Chondrocyte (in vitro differentiated cells): ENCODE measurements at regions not wholly inside any gene's neighbourhood (a gene's known extent, or its start where the extent isn't known, plus 50 kb on each side); places are given as distances from the start of the nearest gene placed in this dataset.

ENCODE experiments used
- DNase-seq: peaks from one replicate; pipeline ENCODE4 v3.0.0; 2021; ENCODE audit warnings: mixed read lengths, low spot score
- H3K27ac Mint-ChIP-seq: one replicate; pipeline ENCODE4 v1.8.0; 2021; ENCODE audit warnings: mild to moderate bottlenecking, moderate library complexity, mixed read lengths; ENCODE audit not compliant: unreplicated experiment
- H3K27me3 Mint-ChIP-seq: 2 replicates; pipeline ENCODE4 v1.8.0; 2021; ENCODE audit warnings: low read depth, mixed read lengths
- H3K36me3 Mint-ChIP-seq: 2 replicates; pipeline ENCODE4 v1.8.0; 2021; ENCODE audit warnings: low read depth, mixed read lengths
- H3K4me1 Mint-ChIP-seq: 2 replicates; pipeline ENCODE4 v1.8.0; 2021; ENCODE audit warnings: low read depth, mild to moderate bottlenecking, mixed read lengths
- H3K4me3 Mint-ChIP-seq: one replicate; pipeline ENCODE4 v1.8.0; 2021; ENCODE audit warnings: mild to moderate bottlenecking, moderate library complexity, mixed read lengths; ENCODE audit not compliant: unreplicated experiment
- H3K9me3 Mint-ChIP-seq: 2 replicates; pipeline ENCODE4 v1.8.0; 2021; ENCODE audit warnings: low read depth, mixed read lengths
- CTCF ChIP-seq: fragments of 200-600 bp; sonication (generic); IDR thresholded peaks from 2 replicates; pipeline ENCODE4 v1.5.0; 2021; ENCODE audit warnings: antibody characterized with exemption, mild to moderate bottlenecking, moderate library complexity

GRCh38 chr21:15409031-15409430, 320.8 kb upstream of the USP25 start:
- no peak for TF ChIP-seq CTCF
- H3K27me3 Mint-ChIP-seq = no peaks in the 10 kb centered on the region
- peaks cover 3% of the 10 kb centered on the region for H3K9me3 Mint-ChIP-seq
- no peak for DNase-seq
- no peaks in the 10 kb centered on the region for H3K4me1 Mint-ChIP-seq
- H3K27ac Mint-ChIP-seq = no peak overlapping the region
- no peak overlapping the region for H3K4me3 Mint-ChIP-seq
- H3K36me3 Mint-ChIP-seq = no peaks in the 10 kb centered on the region

- no peak for TF ChIP-seq CTCF
- Mint-ChIP-seq H3K27me3 (no peaks in the 10 kb centered on the region), H3K27ac (no peak overlapping the region), H3K36me3 (no peaks in the 10 kb centered on the region), H3K4me3 (no peak overlapping the region), H3K4me1 (peaks cover 4% of the 10 kb centered on the region), H3K9me3 (peaks cover 3% of the 10 kb centered on the region)
- no peak for DNase-seq
These were observed 318.9 kb upstream of the USP25 start for GRCh38 chr21:15410853-15411252.

- Mint-ChIP-seq H3K27me3 (no peaks in the 10 kb centered on the region), H3K9me3 (peaks cover 3% of the 10 kb centered on the region), H3K27ac (no peak overlapping the region), H3K4me3 (no peak overlapping the region), H3K36me3 (no peaks in the 10 kb centered on the region), H3K4me1 (peaks cover 9% of the 10 kb centered on the region)
- no peak for TF ChIP-seq CTCF
- DNase-seq = no peak
These were observed 315.7 kb upstream of the USP25 start for GRCh38 chr21:15414057-15414456.

- no peak overlapping the region for H3K4me3 Mint-ChIP-seq
- no peak overlapping the region for H3K27ac Mint-ChIP-seq
- H3K4me1 Mint-ChIP-seq = peaks cover 9% of the 10 kb centered on the region
- no peaks in the 10 kb centered on the region for H3K27me3 Mint-ChIP-seq
- H3K36me3 Mint-ChIP-seq = no peaks in the 10 kb centered on the region
- H3K9me3 Mint-ChIP-seq = peaks cover 3% of the 10 kb centered on the region
- no peak for DNase-seq
- TF ChIP-seq CTCF = no peak
These were observed 314.1 kb upstream of the USP25 start for GRCh38 chr21:15415541-15416261.

GRCh38 chr21:15421441-15421881, 308.3 kb upstream of the USP25 start:
- H3K4me1 Mint-ChIP-seq = peaks cover 11% of the 10 kb centered on the region
- H3K4me3 Mint-ChIP-seq = no peak overlapping the region
- no peak for TF ChIP-seq CTCF
- H3K27me3 Mint-ChIP-seq = no peaks in the 10 kb centered on the region
- no peak for DNase-seq
- no peak overlapping the region for H3K27ac Mint-ChIP-seq
- H3K9me3 Mint-ChIP-seq = no peaks in the 10 kb centered on the region
- no peaks in the 10 kb centered on the region for H3K36me3 Mint-ChIP-seq
